C4-2B (cell line): ENCODE measurements at regions not wholly inside any gene's neighbourhood (a gene's known extent, or its start where the extent isn't known, plus 50 kb on each side); places are given as distances from the start of the nearest gene placed in this dataset.

ENCODE experiments used
- ZFX ChIP-seq: fragments of 450-650 bp; IDR thresholded peaks from 2 replicates; pipeline ENCODE4 v1.6.1; 2017
- TF ChIP-seq, protein P1 (sequence below): fragments of 450-650 bp; conservative IDR thresholded peaks from 2 replicates; pipeline ENCODE4 v1.5.1; 2017; ENCODE audit warnings: mild to moderate bottlenecking

DNA sequence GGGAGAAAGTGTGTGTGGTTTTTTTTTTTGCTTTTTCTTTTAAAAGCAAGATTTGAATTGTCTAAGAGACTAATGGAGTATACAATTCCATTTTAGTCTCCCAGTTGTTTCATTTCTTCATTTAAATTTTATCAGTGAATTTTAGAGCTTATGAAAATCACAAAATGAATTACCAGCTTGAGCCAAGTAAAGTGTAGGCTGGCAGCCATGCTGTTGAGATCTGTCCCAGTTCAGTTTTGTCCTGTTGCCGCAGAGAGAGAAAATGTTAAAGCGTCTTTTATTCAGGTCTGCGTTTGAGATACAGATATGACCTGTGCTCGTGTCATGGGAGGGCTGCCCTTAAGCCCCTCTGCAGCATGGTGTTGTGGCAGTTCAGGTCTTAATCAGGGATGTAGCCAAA, 256.5 kb downstream of the IPO8 start:
- TF ChIP-seq, protein P1, sequence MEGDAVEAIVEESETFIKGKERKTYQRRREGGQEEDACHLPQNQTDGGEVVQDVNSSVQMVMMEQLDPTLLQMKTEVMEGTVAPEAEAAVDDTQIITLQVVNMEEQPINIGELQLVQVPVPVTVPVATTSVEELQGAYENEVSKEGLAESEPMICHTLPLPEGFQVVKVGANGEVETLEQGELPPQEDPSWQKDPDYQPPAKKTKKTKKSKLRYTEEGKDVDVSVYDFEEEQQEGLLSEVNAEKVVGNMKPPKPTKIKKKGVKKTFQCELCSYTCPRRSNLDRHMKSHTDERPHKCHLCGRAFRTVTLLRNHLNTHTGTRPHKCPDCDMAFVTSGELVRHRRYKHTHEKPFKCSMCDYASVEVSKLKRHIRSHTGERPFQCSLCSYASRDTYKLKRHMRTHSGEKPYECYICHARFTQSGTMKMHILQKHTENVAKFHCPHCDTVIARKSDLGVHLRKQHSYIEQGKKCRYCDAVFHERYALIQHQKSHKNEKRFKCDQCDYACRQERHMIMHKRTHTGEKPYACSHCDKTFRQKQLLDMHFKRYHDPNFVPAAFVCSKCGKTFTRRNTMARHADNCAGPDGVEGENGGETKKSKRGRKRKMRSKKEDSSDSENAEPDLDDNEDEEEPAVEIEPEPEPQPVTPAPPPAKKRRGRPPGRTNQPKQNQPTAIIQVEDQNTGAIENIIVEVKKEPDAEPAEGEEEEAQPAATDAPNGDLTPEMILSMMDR = no peak
- TF ChIP-seq ZFX = no peak
